Activated naive CD4-positive, alpha-beta T cell treated with anti-CD3 and anti-CD28 coated beads for 36 hours (primary cell): ENCODE measurements at regions not wholly inside any gene's neighbourhood (a gene's known extent, or its start where the extent isn't known, plus 50 kb on each side); places are given as distances from the start of the nearest gene placed in this dataset.

Experiments
- CTCF ChIA-PET: fragments of 350-600 bp; sonication (Branson Sonifier 250); formaldehyde crosslinking; loops from one replicate; lab custom pipeline; 2021; ENCODE audit warnings: antibody characterized with exemption; lab: Charles Lee
- DNase-seq: peaks from one replicate; pipeline ENCODE4 v3.0.0-alpha.2; 2020
- H3K27ac Mint-ChIP-seq: one replicate; pipeline ENCODE4 v1.8.0; 2021; ENCODE audit warnings: mild to moderate bottlenecking, mixed read lengths
- H3K27me3 Mint-ChIP-seq: one replicate; pipeline ENCODE4 v1.8.0; 2021; ENCODE audit warnings: low read depth, mixed read lengths
- H3K36me3 Mint-ChIP-seq: one replicate; pipeline ENCODE4 v1.8.0; 2021; ENCODE audit warnings: low read depth, mixed read lengths
- H3K4me1 Mint-ChIP-seq: one replicate; pipeline ENCODE4 v1.8.0; 2021; ENCODE audit warnings: low read depth, mixed read lengths
- H3K4me3 Mint-ChIP-seq: one replicate; pipeline ENCODE4 v1.8.0; 2021; ENCODE audit warnings: mild to moderate bottlenecking, moderate library complexity, mixed read lengths
- H3K9me3 Mint-ChIP-seq: one replicate; pipeline ENCODE4 v1.8.0; 2021; ENCODE audit warnings: mixed read lengths
- intact Hi-C: fragments of 100-400 bp; cut with micrococcal nuclease; formaldehyde crosslinking; loops from one replicate; pipeline ENCODE4 v1.15.1; 2023

- no peak overlapping the region for H3K4me3 Mint-ChIP-seq
- H3K4me1 Mint-ChIP-seq = no peaks in the 10 kb centered on the region
- intact Hi-C loops = no loop called here
- CTCF ChIA-PET = no interaction called here
- peaks cover 2% of the 10 kb centered on the region for H3K27me3 Mint-ChIP-seq
- no peaks in the 10 kb centered on the region for H3K36me3 Mint-ChIP-seq
- DNase-seq = no peak
- H3K9me3 Mint-ChIP-seq = no peaks in the 10 kb centered on the region
- no peak overlapping the region for H3K27ac Mint-ChIP-seq
Measured at GRCh38 chr18:78517973-78518372, 461.6 kb upstream of the SALL3 start.

GRCh38 chr18:78518805-78519204, 460.8 kb upstream of the SALL3 start:
- Mint-ChIP-seq H3K4me1 (no peaks in the 10 kb centered on the region), H3K27me3 (peaks cover 2% of the 10 kb centered on the region), H3K27ac (no peak overlapping the region), H3K4me3 (no peak overlapping the region), H3K9me3 (no peaks in the 10 kb centered on the region), H3K36me3 (no peaks in the 10 kb centered on the region)
- DNase-seq = no peak
- CTCF ChIA-PET = no interaction called here
- intact Hi-C loops = no loop called here

GRCh38 chr18:78519394-78520062, 460.1 kb upstream of the SALL3 start:
- CTCF ChIA-PET = no interaction called here
- intact Hi-C loops = no loop called here

GRCh38 chr18:78521136-78521535, 458.5 kb upstream of the SALL3 start:
- H3K4me3 Mint-ChIP-seq = no peak overlapping the region
- H3K27ac Mint-ChIP-seq = no peak overlapping the region
- H3K4me1 Mint-ChIP-seq = no peaks in the 10 kb centered on the region
- H3K27me3 Mint-ChIP-seq = peaks cover 2% of the 10 kb centered on the region
- H3K36me3 Mint-ChIP-seq = no peaks in the 10 kb centered on the region
- CTCF ChIA-PET = no interaction called here
- no peaks in the 10 kb centered on the region for H3K9me3 Mint-ChIP-seq
- intact Hi-C loops = no loop called here
- DNase-seq = no peak

More at GRCh38 chr18:78519394-78520062, 460.1 kb upstream of the SALL3 start:
- no peak overlapping the region for H3K4me3 Mint-ChIP-seq
- H3K4me1 Mint-ChIP-seq = no peaks in the 10 kb centered on the region
- peaks cover 2% of the 10 kb centered on the region for H3K27me3 Mint-ChIP-seq
- no peaks in the 10 kb centered on the region for H3K9me3 Mint-ChIP-seq
- no peak overlapping the region for H3K27ac Mint-ChIP-seq
- no peaks in the 10 kb centered on the region for H3K36me3 Mint-ChIP-seq
- DNase-seq = no peak

GRCh38 chr18:78521744-78522143, 457.9 kb upstream of the SALL3 start:
- no peaks in the 10 kb centered on the region for H3K4me1 Mint-ChIP-seq
- H3K27me3 Mint-ChIP-seq = peaks cover 2% of the 10 kb centered on the region
- intact Hi-C loops = no loop called here
- no peaks in the 10 kb centered on the region for H3K9me3 Mint-ChIP-seq
- H3K36me3 Mint-ChIP-seq = no peaks in the 10 kb centered on the region
- CTCF ChIA-PET = no interaction called here
- no peak for DNase-seq
- no peak overlapping the region for H3K4me3 Mint-ChIP-seq
- H3K27ac Mint-ChIP-seq = no peak overlapping the region

GRCh38 chr18:78522507-78522906, 457.1 kb upstream of the SALL3 start:
- no peaks in the 10 kb centered on the region for H3K36me3 Mint-ChIP-seq
- H3K4me1 Mint-ChIP-seq = no peaks in the 10 kb centered on the region
- no peaks in the 10 kb centered on the region for H3K9me3 Mint-ChIP-seq
- H3K4me3 Mint-ChIP-seq = no peak overlapping the region
- DNase-seq = no peak
- CTCF ChIA-PET = no interaction called here
- H3K27ac Mint-ChIP-seq = no peak overlapping the region
- H3K27me3 Mint-ChIP-seq = peaks cover 2% of the 10 kb centered on the region
- intact Hi-C loops = no loop called here

GRCh38 chr18:78523850-78524249, 455.8 kb upstream of the SALL3 start:
- Mint-ChIP-seq H3K36me3 (no peaks in the 10 kb centered on the region), H3K4me1 (no peaks in the 10 kb centered on the region), H3K27me3 (peaks cover 2% of the 10 kb centered on the region), H3K9me3 (no peaks in the 10 kb centered on the region), H3K4me3 (no peak overlapping the region), H3K27ac (no peak overlapping the region)
- CTCF ChIA-PET = no interaction called here
- no peak for DNase-seq
- intact Hi-C loops = no loop called here

GRCh38 chr18:78525366-78526111, 454.1 kb upstream of the SALL3 start:
- Mint-ChIP-seq H3K4me1 (no peaks in the 10 kb centered on the region), H3K36me3 (no peaks in the 10 kb centered on the region), H3K27me3 (peaks cover 7% of the 10 kb centered on the region), H3K9me3 (no peaks in the 10 kb centered on the region), H3K4me3 (no peak overlapping the region), H3K27ac (no peak overlapping the region)
- intact Hi-C loops = no loop called here
- CTCF ChIA-PET = no interaction called here
- no peak for DNase-seq

GRCh38 chr18:78526275-78526674, 453.3 kb upstream of the SALL3 start:
- CTCF ChIA-PET = no interaction called here
- Mint-ChIP-seq H3K4me3 (no peak overlapping the region), H3K27ac (no peak overlapping the region), H3K27me3 (peaks cover 8% of the 10 kb centered on the region), H3K36me3 (no peaks in the 10 kb centered on the region), H3K4me1 (no peaks in the 10 kb centered on the region), H3K9me3 (no peaks in the 10 kb centered on the region)
- intact Hi-C loops = no loop called here
- DNase-seq = no peak

GRCh38 chr18:78526923-78527711, 452.5 kb upstream of the SALL3 start:
- no peak for DNase-seq
- H3K27me3 Mint-ChIP-seq = peaks cover 6% of the 10 kb centered on the region
- H3K4me1 Mint-ChIP-seq = no peaks in the 10 kb centered on the region
- no peaks in the 10 kb centered on the region for H3K36me3 Mint-ChIP-seq
- CTCF ChIA-PET = no interaction called here
- intact Hi-C loops = no loop called here
- no peak overlapping the region for H3K4me3 Mint-ChIP-seq
- H3K9me3 Mint-ChIP-seq = no peaks in the 10 kb centered on the region
- H3K27ac Mint-ChIP-seq = no peak overlapping the region

- Mint-ChIP-seq H3K27me3 (peaks cover 6% of the 10 kb centered on the region), H3K27ac (no peak overlapping the region), H3K36me3 (no peaks in the 10 kb centered on the region), H3K9me3 (no peaks in the 10 kb centered on the region), H3K4me3 (no peak overlapping the region), H3K4me1 (no peaks in the 10 kb centered on the region)
- no peak for DNase-seq
- CTCF ChIA-PET = no interaction called here
- intact Hi-C loops = no loop called here
Measured at GRCh38 chr18:78527984-78528383, 451.6 kb upstream of the SALL3 start.

- no peaks in the 10 kb centered on the region for H3K4me1 Mint-ChIP-seq
- H3K9me3 Mint-ChIP-seq = no peaks in the 10 kb centered on the region
- no peak overlapping the region for H3K27ac Mint-ChIP-seq
- no peaks in the 10 kb centered on the region for H3K36me3 Mint-ChIP-seq
- H3K27me3 Mint-ChIP-seq = peaks cover 6% of the 10 kb centered on the region
- CTCF ChIA-PET = no interaction called here
- no peak overlapping the region for H3K4me3 Mint-ChIP-seq
- intact Hi-C loops = no loop called here
- no peak for DNase-seq
Measured at GRCh38 chr18:78528411-78529258, 451.0 kb upstream of the SALL3 start.
